ENCODE measurements at regions not wholly inside any gene's neighbourhood (a gene's known extent, or its start where the extent isn't known, plus 50 kb on each side); places are given as distances from the start of the nearest gene placed in this dataset.
"Not testable (repeated sequence)": the region's sequence is repeated elsewhere in the genome, so short reads cannot be mapped to it uniquely, and the experiment has no call there.

- DNase-seq (ENCODE audit: low read depth in 2 of 3, low spot score in 1 of 3) = no peak
Observed at GRCh38 chr3:72049300-72049699, 264.4 kb upstream of the PROK2 start.

DNA sequence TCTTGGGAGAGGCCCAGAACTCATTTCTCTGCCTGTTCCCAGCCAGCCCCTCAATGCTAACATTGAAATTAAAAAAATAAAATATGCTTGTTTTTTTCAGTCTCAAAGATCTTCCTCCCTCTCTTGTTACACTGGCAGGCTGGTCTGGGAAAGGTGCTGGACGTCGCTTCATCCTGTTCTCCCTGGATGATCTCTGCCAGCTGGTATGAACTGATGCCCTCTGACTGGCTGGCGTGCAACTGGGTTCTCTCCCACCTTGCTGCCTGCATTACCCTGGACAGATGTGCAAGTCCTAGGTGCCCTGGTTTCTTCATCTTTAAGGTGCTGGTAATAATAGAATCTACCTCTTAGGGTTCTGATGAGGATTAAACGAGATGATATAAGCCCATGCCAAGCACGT lies 263.9 kb upstream of the PROK2 start:
- DNase-seq (ENCODE audit: low read depth in 2 of 3, low spot score in 1 of 3) = no peak

DNA sequence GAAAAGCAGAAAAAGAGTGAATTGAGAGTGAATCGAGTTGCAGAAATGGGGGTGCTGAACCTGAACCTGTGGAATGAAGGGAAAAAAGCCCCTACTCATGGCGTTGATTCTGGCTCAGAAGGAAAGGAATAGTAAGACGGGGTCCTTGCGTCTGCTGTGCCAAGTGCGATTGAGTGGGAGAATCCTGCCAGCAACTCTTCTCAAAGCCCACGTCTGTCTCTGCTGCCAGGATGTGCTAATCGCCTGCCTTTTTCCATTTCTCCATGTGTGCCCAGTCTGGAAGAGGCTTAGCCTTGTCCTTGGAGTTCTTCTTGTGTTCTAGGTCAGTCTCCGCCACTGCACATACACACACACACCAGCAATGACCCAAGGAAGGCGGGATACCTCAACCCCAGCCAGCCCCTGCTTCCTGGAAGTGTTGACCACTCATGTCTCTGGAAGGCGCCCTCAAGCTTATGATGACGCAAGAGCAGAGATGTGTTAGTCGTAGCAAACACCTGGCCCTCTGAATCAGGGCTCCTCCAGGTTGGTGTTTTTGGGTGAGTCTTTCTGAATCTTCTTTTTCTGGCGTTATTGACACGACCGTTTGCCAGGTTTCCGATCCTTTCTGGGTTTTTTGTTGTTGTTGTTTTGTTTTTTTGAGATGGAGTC lies 262.4 kb upstream of the PROK2 start:
- no peak for DNase-seq (ENCODE audit: low read depth in 2 of 3, low spot score in 1 of 3)

DNA sequence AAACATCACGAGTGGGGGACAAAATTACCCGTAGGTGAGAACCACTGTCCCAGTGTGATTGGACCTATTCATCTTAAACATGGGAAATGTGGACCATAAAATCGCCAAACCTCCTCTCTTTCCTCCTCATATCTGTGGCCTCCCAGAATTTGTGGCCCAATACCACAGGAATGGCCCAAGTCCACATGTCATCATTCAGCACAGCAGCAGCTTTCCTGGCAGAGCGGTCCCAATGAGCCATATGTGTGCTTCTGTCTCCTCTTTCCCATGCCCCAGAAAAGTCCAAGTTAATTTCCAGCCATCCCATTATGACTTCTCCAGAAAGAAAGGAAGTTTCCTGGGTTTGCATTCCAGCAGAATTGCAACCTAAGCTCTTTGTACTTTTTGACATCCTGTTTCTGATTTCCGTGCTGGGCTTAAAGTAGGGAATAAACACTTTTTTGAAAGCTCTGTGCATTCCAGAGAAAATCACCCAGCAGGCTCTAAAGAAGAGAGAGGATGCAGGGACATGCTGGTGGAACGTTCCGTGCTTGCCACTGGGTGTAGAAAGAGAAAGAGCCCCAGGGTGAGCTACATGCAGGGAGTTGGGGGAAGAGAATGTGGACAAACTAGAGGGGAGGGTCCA lies 259.4 kb upstream of the PROK2 start:
- no peak for DNase-seq (ENCODE audit: low read depth in 2 of 3, low spot score in 1 of 3)

GRCh38 chr3:72043204-72044133 lies 258.5 kb upstream of the PROK2 start:
- DNase-seq (ENCODE audit: low read depth in 2 of 3, low spot score in 1 of 3) = no peak

- DNase-seq (ENCODE audit: low read depth in 2 of 3, low spot score in 1 of 3) = no peak
Observed at GRCh38 chr3:72042397-72043203, 257.7 kb upstream of the PROK2 start.

- no peak for DNase-seq (ENCODE audit: low read depth in 2 of 3, low spot score in 1 of 3)
Observed at GRCh38 chr3:72041511-72041910, 256.6 kb upstream of the PROK2 start.

- DNase-seq (ENCODE audit: low read depth in 2 of 3, low spot score in 1 of 3) = no peak
Observed at GRCh38 chr3:72041076-72041475, 256.1 kb upstream of the PROK2 start.

DNA sequence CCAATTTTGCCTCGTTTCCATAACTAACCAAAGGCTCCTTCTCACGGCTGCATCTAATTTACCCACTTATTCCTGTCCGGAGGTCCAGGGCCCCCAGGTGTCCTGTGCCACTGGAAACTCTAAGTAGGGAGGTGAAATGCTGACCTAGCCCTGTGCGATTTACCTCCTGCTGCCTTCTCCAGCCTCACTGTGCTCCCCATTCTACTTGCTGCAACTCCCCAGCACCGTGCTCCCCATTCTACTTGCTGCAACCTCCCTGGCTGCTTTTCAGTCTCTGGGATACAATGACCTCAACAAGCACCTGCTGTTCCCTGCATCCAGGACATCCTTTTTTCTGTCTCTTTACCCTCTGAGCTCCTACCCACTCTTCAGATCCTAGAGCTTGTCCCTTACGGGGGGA lies 254.7 kb upstream of the PROK2 start:
- no peak for DNase-seq (ENCODE audit: low read depth in 2 of 3, low spot score in 1 of 3)

GRCh38 chr3:72036899-72037298 lies 252.0 kb upstream of the PROK2 start:
- DNase-seq (ENCODE audit: low read depth in 2 of 3, low spot score in 1 of 3) = no peak

DNA sequence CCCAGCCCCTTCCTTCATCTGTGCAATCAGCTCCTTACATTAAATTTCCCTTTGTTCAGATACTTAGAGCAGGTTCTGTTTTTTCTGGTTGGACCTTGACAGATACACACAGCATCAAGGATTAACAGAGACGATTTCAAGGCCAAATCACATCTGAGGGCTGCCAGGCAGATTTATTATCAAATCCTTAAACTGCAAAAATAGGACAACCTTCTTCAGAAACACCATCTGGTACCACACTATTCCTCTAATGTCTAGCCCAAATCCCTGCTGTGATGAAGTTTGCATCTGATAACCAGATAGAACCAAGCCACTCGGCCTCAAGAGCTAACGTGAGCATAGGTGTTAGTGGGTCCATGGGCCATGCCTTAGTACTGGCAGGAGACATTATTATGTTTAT lies 250.7 kb upstream of the PROK2 start:
- DNase-seq (ENCODE audit: low read depth in 2 of 3, low spot score in 1 of 3) = no peak

DNA sequence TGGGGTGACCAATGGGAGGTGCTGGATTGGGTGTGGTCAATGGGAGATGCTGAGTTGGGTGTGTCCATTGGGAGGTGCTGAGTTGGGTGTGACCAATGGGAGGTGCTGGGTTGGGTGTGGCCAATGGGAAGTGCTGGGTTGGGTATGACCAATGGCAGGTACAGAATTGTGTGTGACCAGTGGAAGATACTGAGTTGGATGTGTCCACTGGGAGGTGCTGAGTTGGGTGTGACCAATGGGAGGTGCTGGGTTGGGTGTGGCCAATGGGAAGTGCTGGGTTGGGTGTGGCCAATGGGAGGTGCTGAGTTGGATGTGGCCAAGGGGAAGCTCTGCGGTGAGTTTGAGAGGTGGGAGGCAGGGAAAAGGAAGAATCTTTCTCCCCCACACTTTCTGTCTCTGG lies 250.0 kb upstream of the PROK2 start:
- DNase-seq (ENCODE audit: low read depth in 2 of 3, low spot score in 1 of 3) = no peak

- DNase-seq (ENCODE audit: low read depth in 2 of 3, low spot score in 1 of 3) = no peak
Observed at GRCh38 chr3:72033666-72034428, 248.9 kb upstream of the PROK2 start.

- no peak for DNase-seq (ENCODE audit: low read depth in 2 of 3, low spot score in 1 of 3)
Observed at GRCh38 chr3:72032441-72033135, 247.6 kb upstream of the PROK2 start.

DNA sequence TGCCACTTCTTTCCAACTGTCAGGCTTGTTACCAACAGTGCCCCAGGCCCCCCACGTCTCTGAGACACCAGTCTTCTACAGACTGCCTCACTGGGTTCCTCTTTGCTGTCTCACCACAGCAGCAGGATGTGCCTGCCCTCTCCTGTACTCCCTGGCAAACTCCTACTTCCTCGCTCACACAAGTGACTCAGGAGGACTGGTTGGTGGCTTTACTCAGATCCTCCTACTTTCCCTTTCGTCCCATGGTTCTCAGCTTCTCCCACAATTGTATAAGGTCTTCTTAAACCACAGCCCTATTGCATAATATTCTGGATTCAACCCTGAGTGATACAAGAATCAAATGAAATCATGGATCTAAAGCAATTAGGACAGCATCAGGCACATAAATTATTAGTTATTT lies 246.6 kb upstream of the PROK2 start:
- DNase-seq (ENCODE audit: low read depth in 2 of 3, low spot score in 1 of 3) = no peak

DNA sequence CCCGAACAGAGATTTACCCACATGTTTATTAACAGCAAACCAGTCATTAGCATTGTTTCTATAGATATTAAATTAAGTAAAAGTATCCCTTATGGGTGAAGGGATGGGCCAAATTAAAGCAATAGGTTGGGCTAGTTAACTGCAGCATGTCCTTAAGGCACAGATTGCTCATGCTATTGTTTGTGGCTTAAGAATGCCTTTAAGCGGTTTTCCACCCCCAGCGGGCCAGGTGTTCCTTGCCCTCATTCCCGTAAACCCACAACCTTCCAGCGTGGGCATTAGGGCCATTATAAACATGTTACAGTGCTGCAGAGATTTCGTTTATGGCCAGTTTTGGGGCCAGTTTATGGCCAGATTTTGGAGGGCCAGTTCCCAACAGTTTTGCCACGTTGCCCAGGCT lies 245.3 kb upstream of the PROK2 start:
- not testable (repeated sequence) for DNase-seq (ENCODE audit: low read depth in 2 of 3, low spot score in 1 of 3)

- DNase-seq (ENCODE audit: low read depth in 2 of 3, low spot score in 1 of 3) = not testable (repeated sequence)
Observed at GRCh38 chr3:72028726-72029125, 243.8 kb upstream of the PROK2 start.

DNA sequence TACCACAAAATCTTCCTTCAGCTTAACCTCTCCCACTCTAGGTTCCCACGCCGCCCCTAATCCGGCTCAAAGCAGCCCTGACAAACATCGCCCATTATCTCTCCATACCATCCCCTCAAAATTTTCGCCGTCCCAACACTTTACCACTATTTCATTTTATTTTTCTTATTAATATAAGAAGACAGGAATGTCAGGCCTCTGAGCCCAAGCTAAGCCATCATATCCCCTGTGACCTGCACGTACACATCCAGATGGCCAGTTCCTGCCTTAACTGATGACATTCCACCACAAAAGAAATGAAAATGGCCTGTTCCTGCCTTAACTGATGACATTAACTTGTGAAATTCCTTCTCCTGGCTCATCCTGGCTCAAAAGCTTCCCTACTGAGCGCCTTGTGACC lies 243.4 kb upstream of the PROK2 start:
- DNase-seq (ENCODE audit: low read depth in 2 of 3, low spot score in 1 of 3) = not testable (repeated sequence)

GRCh38 chr3:72027728-72028127 lies 242.8 kb upstream of the PROK2 start:
- not testable (repeated sequence) for DNase-seq (ENCODE audit: low read depth in 2 of 3, low spot score in 1 of 3)

DNA sequence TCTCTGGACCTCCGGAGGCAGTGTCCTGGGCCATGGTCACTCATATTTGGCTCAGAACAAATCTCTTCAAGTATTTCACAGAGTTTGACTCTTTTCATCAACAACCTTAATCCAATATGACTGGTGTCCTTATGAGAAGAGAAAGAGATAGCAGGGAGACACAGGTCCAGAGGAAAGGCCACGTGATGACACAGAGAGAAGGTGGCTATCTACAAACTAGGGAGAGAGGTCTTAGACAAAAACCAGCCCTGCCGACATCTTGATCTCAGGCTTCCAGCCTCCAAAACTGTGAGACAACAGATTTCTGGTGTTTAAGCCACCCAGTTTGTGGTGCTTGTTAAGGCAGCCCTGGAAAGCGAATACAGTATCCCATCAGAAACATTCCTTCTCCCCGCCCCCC lies 237.1 kb upstream of the PROK2 start:
- no peak for DNase-seq (ENCODE audit: low read depth in 2 of 3, low spot score in 1 of 3)
